H1 (cell line): ENCODE measurements at regions not wholly inside any gene's neighbourhood (a gene's known extent, or its start where the extent isn't known, plus 50 kb on each side); places are given as distances from the start of the nearest gene placed in this dataset.

ENCODE experiments used
- CTCF ChIA-PET: fragments of 300-600 bp; sonication (Branson Sonifier 250); formaldehyde crosslinking; loops from one replicate; lab custom pipeline; 2021; ENCODE audit not compliant: partially characterized antibody; lab: Charles Lee
- POLR2A ChIA-PET: fragments of 300-600 bp; sonication (Branson Sonifier 250); formaldehyde crosslinking; loops from one replicate; lab custom pipeline; 2021; ENCODE audit warnings: inconsistent platforms; ENCODE audit not compliant: partially characterized antibody; lab: Charles Lee
- DNase-seq, 2 experiments: peaks; one replicate each; pipeline versions ENCODE4 v3.0.0 to v3.0.0-alpha.2; 2010 to 2022; ENCODE audit warnings: low spot score in 2 of 2, low read depth in 1 of 2, mixed read lengths in 1 of 2
- FAIRE-seq: peaks from 2 replicates; lab custom pipeline; 2011; peaks lifted over from hg19 to GRCh38; lab: Jason Lieb, UNC
- H2AFZ ChIP-seq: 2 replicates; pipeline ENCODE4 v1.8.1; 2012; ENCODE audit warnings: low read length, inconsistent platforms
- H2AK5ac ChIP-seq: 2 replicates; pipeline ENCODE4 v1.6.1; 2013; ENCODE audit warnings: low read depth, low read length
- H2BK120ac ChIP-seq: replicated peaks from 2 replicates; pipeline ENCODE3; 2013; ENCODE audit warnings: low read depth, low read length, inconsistent platforms
- H2BK12ac ChIP-seq: 2 replicates; pipeline ENCODE4 v1.6.1; 2013; ENCODE audit warnings: low read depth, low read length
- H2BK15ac ChIP-seq: 2 replicates; pipeline ENCODE4 v1.6.1; 2013; ENCODE audit warnings: low read length
- H2BK20ac ChIP-seq: 2 replicates; pipeline ENCODE4 v1.6.1; 2013; ENCODE audit warnings: low read length
- H2BK5ac ChIP-seq: 2 replicates; pipeline ENCODE4 v1.6.1; 2013; ENCODE audit warnings: low read depth, low read length
- H3K14ac ChIP-seq: 2 replicates; pipeline ENCODE4 v1.6.1; 2013; ENCODE audit warnings: inconsistent platforms; ENCODE audit not compliant: insufficient read length
- H3K18ac ChIP-seq: 2 replicates; pipeline ENCODE4 v1.6.1; 2013; ENCODE audit warnings: low read length; ENCODE audit errors: extremely low read depth
- H3K23ac ChIP-seq: 2 replicates; pipeline ENCODE4 v1.6.1; 2013; ENCODE audit warnings: inconsistent platforms; ENCODE audit not compliant: insufficient read length
- H3K23me2 ChIP-seq: 2 replicates; pipeline ENCODE4 v1.6.1; 2013; ENCODE audit warnings: low read depth, low read length
- H3K27ac ChIP-seq: 2 replicates; pipeline ENCODE4 v1.6.1; 2011; ENCODE audit warnings: low read depth, low read length, inconsistent platforms
- H3K27me3 ChIP-seq, 4 experiments: replicated peaks in 1 of 4; 1 replicate in 1 of 4; 2 replicates in 3 of 4; pipeline versions ENCODE4 v1.6.1 to v1.8.1; 2011 to 2013; ENCODE audit warnings: low read length in 3 of 4, mild to moderate bottlenecking in 3 of 4, inconsistent platforms in 2 of 4, mixed read lengths in 2 of 4, moderate library complexity in 1 of 4; ENCODE audit not compliant: control insufficient read depth in 3 of 4, insufficient read depth in 3 of 4; ENCODE audit errors: extremely low read depth in 1 of 4
- H3K36me3 ChIP-seq, 4 experiments: 2 replicates each; pipeline versions ENCODE4 v1.6.1 to v1.8.1; 2011 to 2013; ENCODE audit warnings: mild to moderate bottlenecking in 4 of 4, low read length in 3 of 4, moderate library complexity in 2 of 4, control low read depth in 1 of 4, inconsistent platforms in 1 of 4; ENCODE audit not compliant: insufficient read depth in 4 of 4, control insufficient read depth in 2 of 4
- H3K4ac ChIP-seq: replicated peaks from 2 replicates; pipeline ENCODE3; 2013; ENCODE audit warnings: low read length, low read depth, mixed read lengths, inconsistent platforms; ENCODE audit not compliant: insufficient read length
- H3K4me1 ChIP-seq, 4 experiments: replicated peaks in 1 of 4; 1 replicate in 1 of 4; 2 replicates in 3 of 4; pipeline versions ENCODE4 v1.6.1 to v1.8.1; 2011 to 2013; ENCODE audit warnings: low read length in 3 of 4, inconsistent platforms in 2 of 4, mixed read lengths in 1 of 4; ENCODE audit not compliant: insufficient read depth in 4 of 4, control insufficient read depth in 3 of 4
- H3K4me2 ChIP-seq, 2 experiments: 2 replicates each; pipeline versions ENCODE4 v1.6.1 to v1.8.1; 2011 to 2013; ENCODE audit warnings: low read depth in 2 of 2, low read length in 2 of 2, control low read depth in 1 of 2, inconsistent platforms in 1 of 2, mild to moderate bottlenecking in 1 of 2; ENCODE audit not compliant: insufficient read depth in 1 of 2
- H3K4me3 ChIP-seq, 4 experiments: fragments of 200-600, 300-600 bp in 1 of 4; sonication (generic), shearing (Covaris generic), sonication (Bioruptor Twin) in 1 of 4; 2 replicates each; pipeline versions ENCODE4 v1.5.1 to v1.8.1; 2011 to 2016; ENCODE audit warnings: low read length in 4 of 4, low read depth in 3 of 4, control low read depth in 2 of 4, inconsistent platforms in 2 of 4, mild to moderate bottlenecking in 2 of 4, mixed read lengths in 1 of 4, moderate library complexity in 1 of 4; ENCODE audit not compliant: insufficient read depth in 2 of 4; ENCODE audit errors: extremely low read depth in 1 of 4
- H3K56ac ChIP-seq: replicated peaks from 2 replicates; pipeline ENCODE3; 2013; ENCODE audit warnings: low read depth, mild to moderate bottlenecking, mixed read lengths, low read length, inconsistent platforms; ENCODE audit not compliant: insufficient read length
- H3K79me1 ChIP-seq: 2 replicates; pipeline ENCODE4 v1.6.1; 2013; ENCODE audit warnings: low read depth, low read length, control low read depth
- H3K79me2 ChIP-seq, 2 experiments: 2 replicates each; pipeline versions ENCODE4 v1.6.1 to v1.8.1; 2012 to 2013; ENCODE audit warnings: low read length in 2 of 2, mild to moderate bottlenecking in 2 of 2, inconsistent platforms in 1 of 2; ENCODE audit not compliant: insufficient read depth in 2 of 2, control insufficient read depth in 1 of 2
- H3K9ac ChIP-seq, 4 experiments: replicated peaks in 1 of 4; 1 replicate in 1 of 4; 2 replicates in 3 of 4; pipeline versions ENCODE4 v1.6.1 to v1.8.1; 2011 to 2013; ENCODE audit warnings: low read depth in 3 of 4, low read length in 3 of 4, control low read depth in 2 of 4, mild to moderate bottlenecking in 2 of 4, moderate library complexity in 2 of 4, inconsistent platforms in 1 of 4; ENCODE audit errors: extremely low read depth in 1 of 4
- H3K9me3 ChIP-seq, 2 experiments: 2 replicates each; pipeline versions ENCODE4 v1.6.1 to v1.8.1; 2012 to 2013; ENCODE audit warnings: mild to moderate bottlenecking in 2 of 2, moderate library complexity in 2 of 2, control low read depth in 1 of 2, inconsistent platforms in 1 of 2, low read depth in 1 of 2, low read length in 1 of 2, mixed read lengths in 1 of 2; ENCODE audit not compliant: insufficient read depth in 2 of 2
- H4K20me1 ChIP-seq, 2 experiments: replicated peaks in 1 of 2; 2 replicates each; pipeline versions ENCODE3 to v1.8.1; 2011 to 2013; ENCODE audit warnings: inconsistent platforms in 2 of 2, low read length in 2 of 2, mild to moderate bottlenecking in 1 of 2; ENCODE audit not compliant: insufficient read depth in 2 of 2, control insufficient read depth in 1 of 2
- H4K5ac ChIP-seq: 2 replicates; pipeline ENCODE4 v1.6.1; 2013; ENCODE audit warnings: low read length, low read depth, mixed read lengths, inconsistent platforms; ENCODE audit not compliant: insufficient read length
- H4K8ac ChIP-seq: 2 replicates; pipeline ENCODE4 v1.8.0; 2013; ENCODE audit warnings: mild to moderate bottlenecking, moderate library complexity, low read length, inconsistent platforms; ENCODE audit not compliant: insufficient read depth; ENCODE audit errors: extremely low read depth
- H4K91ac ChIP-seq: replicated peaks from 2 replicates; pipeline ENCODE3; 2013; ENCODE audit warnings: low read length, mixed read lengths, inconsistent platforms; ENCODE audit not compliant: insufficient read length
- ASH2L ChIP-seq: fragments of 200-600, 300-600 bp; sonication (generic); IDR thresholded peaks from one replicate; pipeline ENCODE4 v1.7.1; 2017; ENCODE audit warnings: low read length
- ATF2 ChIP-seq: IDR thresholded peaks from 2 replicates; pipeline ENCODE4 v1.6.1; 2012; ENCODE audit warnings: low read length, inconsistent platforms
- HDAC6 ChIP-seq: IDR thresholded peaks from one replicate; pipeline ENCODE4 v1.7.1; 2012; ENCODE audit warnings: low read depth, mild to moderate bottlenecking, inconsistent platforms, low read length, moderate library complexity
- JUND ChIP-seq: IDR thresholded peaks from 2 replicates; pipeline ENCODE4 v1.6.1; 2011; ENCODE audit warnings: mild to moderate bottlenecking, improper control_type of control experiment, low read length
- MAX ChIP-seq: IDR thresholded peaks from 2 replicates; pipeline ENCODE4 v1.6.1; 2012; ENCODE audit warnings: inconsistent platforms
- POLR2A ChIP-seq, 2 experiments: IDR thresholded peaks; 1 replicate in 1 of 2; 2 replicates in 1 of 2; pipeline ENCODE4 v1.6.1; 2011; ENCODE audit warnings: low read depth in 2 of 2, low read length in 2 of 2, mild to moderate bottlenecking in 2 of 2; ENCODE audit errors: control extremely low read depth in 1 of 2
- POU5F1 ChIP-seq: IDR thresholded peaks from 2 replicates; pipeline ENCODE4 v1.6.1; 2011; ENCODE audit warnings: low read depth, mild to moderate bottlenecking, low read length, moderate library complexity
- RBBP5 ChIP-seq: IDR thresholded peaks from 2 replicates; pipeline ENCODE4 v1.7.1; 2012; ENCODE audit warnings: low read depth, mild to moderate bottlenecking, inconsistent platforms, low read length, moderate library complexity, borderline replicate concordance
- SIN3A ChIP-seq, 2 experiments: IDR thresholded peaks in 1 of 2; conservative IDR thresholded peaks in 1 of 2; 2 replicates each; pipeline ENCODE4 v1.6.1; 2011 to 2012; ENCODE audit warnings: low read length in 2 of 2, improper control_type of control experiment in 1 of 2, low read depth in 1 of 2, mild to moderate bottlenecking in 1 of 2
- SIX5 ChIP-seq: IDR thresholded peaks from 2 replicates; pipeline ENCODE4 v1.6.1; 2011; ENCODE audit warnings: mild to moderate bottlenecking, low read depth, low read length
- WGBS, 2 experiments: shearing (Covaris generic) in 1 of 2; methylation state at CpG; one replicate each; pipeline versions ENCODE4 v1.1.6 to v1.1.7; 2013 to 2015; ENCODE audit warnings: low lambda C conversion rate in 2 of 2, mixed read lengths in 2 of 2, inconsistent platforms in 1 of 2, low coverage in 1 of 2, missing lambda C conversion rate in 1 of 2; ENCODE audit not compliant: insufficient replicate concordance in 2 of 2, insufficient coverage in 1 of 2, insufficient read length in 1 of 2; ENCODE audit errors: extremely low coverage in 1 of 2, missing lambda C conversion rate in 1 of 2; 5-methylcytosine and 5-hydroxymethylcytosine counted together

GRCh38 chr6:6723921-6724538, 135.5 kb downstream of the LY86 start:
- Histone ChIP-seq H3K4ac (no peak overlapping the region), H2BK20ac (peak overlapping the region; percentile 74; the same call in 1 of the 2 replicates), H2AFZ (peak overlapping the region; percentile 59), H2BK5ac (peak overlapping the region; percentile 83; the same call in 1 of the 2 replicates), H3K23me2 (no peaks in the 10 kb centered on the region; the same call in 1 of the 2 replicates), H3K79me1 (no peaks in the 10 kb centered on the region), H3K23ac (no peak overlapping the region), H4K8ac (peak overlapping the region; percentile 39; the same call in 1 of the 2 replicates), H2BK12ac (peak overlapping the region; percentile 82), H3K27me3 (peaks cover 0 to 11% (median 2%) of the 10 kb centered on the region in 4 experiments; a peak in 2 of 7 replicates), H3K27ac (peak overlapping the region; percentile 5; the same call in 1 of the 2 replicates), H3K9me3 (no peaks in the 10 kb centered on the region), H4K91ac (peak overlapping the region; percentile 35), H3K4me2 (peak overlapping the region; percentile 15 to 64; a peak in 3 of 4 replicates), H3K9ac (peak overlapping the region in 1 of 4 experiments; percentile 15; a peak in 2 of 7 replicates), H3K4me1 (peaks cover 12 to 25% (median 20%) of the 10 kb centered on the region in 4 experiments), H4K5ac (peak overlapping the region; percentile 19), H3K14ac (no peak overlapping the region), H4K20me1 (no peaks in the 10 kb centered on the region), H3K79me2 (no peaks in the 10 kb centered on the region), H3K56ac (no peak overlapping the region), H2BK120ac (peak overlapping the region; percentile 40), H2AK5ac (no peak overlapping the region), H3K18ac (peak overlapping the region; percentile 82), H2BK15ac (no peak overlapping the region), H3K4me3 (peak overlapping the region in 1 of 4 experiments; percentile 51; a peak in 1 of 8 replicates), H3K36me3 (no peaks in the 10 kb centered on the region)
- POLR2A ChIA-PET: interaction anchor here (0.8 to 2.2 kb wide), 4 partner anchors 12 to 363 kb away, joined by 3 to 7 read pairs (median 3); no protein-coding TSS in a partner anchor
- CTCF ChIA-PET: interaction anchor here (0.6 to 5.2 kb wide), 32 partner anchors 8 to 556 kb away, joined by 3 to 38 read pairs (median 4); no protein-coding TSS in a partner anchor
- DNase-seq (no peak), FAIRE-seq (no peak)
- WGBS, 2 experiments: 44% methylated on average over 16 of the region's 16 CpGs; no CpG with 5 or more reads in 1 of the 2 experiments
- TF ChIP-seq SIN3A (conservative IDR thresholded peaks at IDR 0.05 in 1 of 2, IDR thresholded peaks at IDR 0.05 in 1 of 2; ENCODE audit: low read depth in 1 of 2, low read length in 2 of 2) (no peak), ATF2 (0 out of 2 replicates have a peak, but pooled peaks have one; percentile 13), JUND (no peak), POU5F1 (no peak), ASH2L (peak; percentile 53), HDAC6 (no peak), SIX5 (no peak), RBBP5 (0 out of 2 replicates have a peak, but pooled peaks have one; percentile 53), MAX (peak; percentile 67), POLR2A (IDR thresholded peaks at IDR 0.05; ENCODE audit: control extremely low read depth in 1 of 2, low read depth in 2 of 2, low read length in 2 of 2) (peak in 1 of 2 experiments; percentile 2; a peak in 1 of 3 replicates)
